Bronchial epithelial cell (primary cell): ENCODE measurements at regions not wholly inside any gene's neighbourhood (a gene's known extent, or its start where the extent isn't known, plus 50 kb on each side); places are given as distances from the start of the nearest gene placed in this dataset.
A peak's percentile ranks its signal among the peaks of the same experiment; 100 is the strongest.

Source experiments
- DNase-seq: peaks from one replicate; pipeline ENCODE4 v3.0.0-alpha.2; 2010; ENCODE audit warnings: low read depth
- FAIRE-seq: peaks from 2 replicates; lab custom pipeline; 2011; peaks lifted over from hg19 to GRCh38; lab: Jason Lieb, UNC
- H3K27me3 ChIP-seq: 2 replicates; pipeline ENCODE4 v1.5.1; 2011; ENCODE audit warnings: low read length; ENCODE audit not compliant: control insufficient read depth, insufficient read depth
- H3K36me3 ChIP-seq: 2 replicates; pipeline ENCODE4 v1.5.1; 2011; ENCODE audit warnings: low read length; ENCODE audit not compliant: control insufficient read depth, insufficient read depth
- H3K4me3 ChIP-seq: 2 replicates; pipeline ENCODE4 v1.5.1; 2011; ENCODE audit warnings: mild to moderate bottlenecking, low read depth, low read length, control low read depth
- CTCF ChIP-seq: IDR thresholded peaks from 2 replicates; pipeline ENCODE4 v1.5.1; 2011; ENCODE audit warnings: mild to moderate bottlenecking, moderate library complexity, low read length, control low read depth, inconsistent platforms; ENCODE audit not compliant: insufficient read depth, severe bottlenecking

GRCh38 chr4:29549342-29549741 is 1170.8 kb upstream of the PCDH7 start:
- TF ChIP-seq CTCF = no peak
- Histone ChIP-seq H3K36me3 (no peaks in the 10 kb centered on the region), H3K27me3 (no peaks in the 10 kb centered on the region), H3K4me3 (no peak overlapping the region)
- DNase-seq (no peak), FAIRE-seq (no peak)

- no peak for FAIRE-seq
- no peaks in the 10 kb centered on the region for H3K27me3 ChIP-seq
Observed at GRCh38 chr4:29551821-29552220, 1168.3 kb upstream of the PCDH7 start.

GRCh38 chr4:29553846-29554245 is 1166.3 kb upstream of the PCDH7 start:
- DNase-seq (peak; percentile 30), FAIRE-seq (no peak)
- Histone ChIP-seq H3K27me3 (no peaks in the 10 kb centered on the region), H3K4me3 (no peak overlapping the region), H3K36me3 (no peaks in the 10 kb centered on the region)
- TF ChIP-seq CTCF = no peak

More at GRCh38 chr4:29551821-29552220, 1168.3 kb upstream of the PCDH7 start:
- Histone ChIP-seq H3K4me3 (no peak overlapping the region), H3K36me3 (no peaks in the 10 kb centered on the region)
- TF ChIP-seq CTCF = no peak
- DNase-seq = no peak

GRCh38 chr4:29558789-29559188 is 1161.4 kb upstream of the PCDH7 start:
- DNase-seq (no peak), FAIRE-seq (no peak)
- no peaks in the 10 kb centered on the region for H3K36me3 ChIP-seq
- no peak overlapping the region for H3K4me3 ChIP-seq
- no peaks in the 10 kb centered on the region for H3K27me3 ChIP-seq
- TF ChIP-seq CTCF = no peak

- FAIRE-seq (no peak), DNase-seq (no peak)
- Histone ChIP-seq H3K4me3 (no peak overlapping the region), H3K27me3 (no peaks in the 10 kb centered on the region), H3K36me3 (no peaks in the 10 kb centered on the region)
- TF ChIP-seq CTCF = no peak
Observed at GRCh38 chr4:29559286-29559685, 1160.9 kb upstream of the PCDH7 start.

GRCh38 chr4:29560452-29560851 is 1159.7 kb upstream of the PCDH7 start:
- no peaks in the 10 kb centered on the region for H3K36me3 ChIP-seq
- DNase-seq = peak; percentile 7
- H3K4me3 ChIP-seq = no peak overlapping the region
- FAIRE-seq = no peak
- H3K27me3 ChIP-seq = no peaks in the 10 kb centered on the region
- TF ChIP-seq CTCF = no peak
